ENCODE measurements at regions not wholly inside any gene's neighbourhood (a gene's known extent, or its start where the extent isn't known, plus 50 kb on each side); places are given as distances from the start of the nearest gene placed in this dataset.

DNA sequence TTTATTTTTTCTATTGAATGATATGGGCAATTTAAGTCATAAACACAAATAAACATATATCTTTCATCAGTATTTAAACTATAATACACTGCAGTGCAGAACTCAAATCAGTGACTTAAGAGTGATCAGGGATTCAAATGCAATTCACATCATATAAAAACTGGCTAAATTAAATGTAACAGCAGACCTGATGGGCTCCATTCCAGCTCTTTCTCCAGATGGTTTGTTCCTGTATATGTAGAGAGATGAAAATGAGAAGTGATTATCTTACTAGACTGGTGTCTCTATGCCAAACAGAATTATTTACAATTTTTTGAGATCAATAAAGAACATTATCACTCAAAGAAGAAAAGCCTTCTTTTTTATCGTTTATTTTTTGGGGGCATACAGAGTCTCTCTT is 568.8 kb upstream of the ADARB2 start:
- Mint-ChIP-seq H3K36me3 (ENCODE audit: low read depth) (no peaks in the 10 kb centered on the region), H3K27ac (no peak overlapping the region), H3K4me3 (no peak overlapping the region), H3K9me3 (ENCODE audit: low read depth) (no peaks in the 10 kb centered on the region), H3K27me3 (peaks cover 2% of the 10 kb centered on the region), H3K4me1 (no peaks in the 10 kb centered on the region)
- ATAC-seq (no peak), DNase-seq (no peak)
- ChIA-PET CTCF (no interaction called here), POLR2A (no interaction called here)
- intact Hi-C loops (cut with DNase I, micrococcal nuclease): no loop called here

DNA sequence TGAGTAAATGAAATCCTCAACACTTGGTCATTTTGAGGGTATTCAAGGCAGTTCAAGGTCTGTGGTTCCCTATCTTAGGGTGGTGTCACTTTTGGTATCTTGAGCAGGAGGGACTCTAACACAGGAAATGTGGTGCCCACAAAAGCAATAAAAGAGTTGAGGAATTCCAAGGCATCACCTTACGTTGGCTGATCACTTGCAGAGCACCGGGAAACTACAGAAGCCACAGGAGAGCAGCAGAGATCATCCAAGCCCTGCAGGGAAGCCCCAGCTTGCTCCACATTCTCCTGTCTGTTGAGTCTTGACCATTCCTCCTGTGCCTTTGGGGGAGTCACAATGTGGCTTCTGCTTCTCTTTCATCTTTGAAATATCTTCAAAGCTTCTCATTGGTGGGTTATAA is 565.8 kb upstream of the ADARB2 start:
- Mint-ChIP-seq H3K27me3 (peaks cover 2% of the 10 kb centered on the region), H3K9me3 (ENCODE audit: low read depth) (no peaks in the 10 kb centered on the region), H3K4me3 (no peak overlapping the region), H3K27ac (no peak overlapping the region), H3K36me3 (ENCODE audit: low read depth) (no peaks in the 10 kb centered on the region), H3K4me1 (no peaks in the 10 kb centered on the region)
- ChIA-PET CTCF (no interaction called here), POLR2A (no interaction called here)
- ATAC-seq: no peak
- no peak for DNase-seq
- intact Hi-C loops (cut with DNase I, micrococcal nuclease): no loop called here

DNA sequence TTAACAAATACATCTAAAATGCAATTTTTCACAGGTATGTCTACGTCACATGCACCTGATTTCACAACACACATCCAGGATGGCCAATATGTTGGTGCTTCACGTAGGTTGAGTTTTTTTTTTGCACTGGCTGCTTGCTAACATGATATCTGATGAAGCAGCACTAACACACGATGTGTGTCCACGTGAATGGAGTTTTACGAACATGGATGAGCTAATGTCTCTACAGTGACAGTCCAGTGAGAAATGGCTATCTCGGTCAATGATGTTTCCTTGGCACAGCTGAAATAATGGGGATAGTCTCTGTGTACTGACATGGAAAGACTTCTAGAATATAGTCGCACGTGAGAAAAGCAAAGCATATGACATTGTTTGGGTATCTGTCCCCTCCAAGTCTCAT is 563.9 kb upstream of the ADARB2 start:
- POLR2A ChIA-PET: no interaction called here
- Mint-ChIP-seq H3K4me1 (no peaks in the 10 kb centered on the region), H3K9me3 (ENCODE audit: low read depth) (no peaks in the 10 kb centered on the region), H3K4me3 (no peak overlapping the region), H3K27me3 (peaks cover 2% of the 10 kb centered on the region), H3K36me3 (ENCODE audit: low read depth) (no peaks in the 10 kb centered on the region), H3K27ac (no peak overlapping the region)
- CTCF ChIA-PET: no interaction called here
- DNase-seq: no peak
- ATAC-seq: no peak
- intact Hi-C loops (cut with DNase I, micrococcal nuclease): no loop called here

DNA sequence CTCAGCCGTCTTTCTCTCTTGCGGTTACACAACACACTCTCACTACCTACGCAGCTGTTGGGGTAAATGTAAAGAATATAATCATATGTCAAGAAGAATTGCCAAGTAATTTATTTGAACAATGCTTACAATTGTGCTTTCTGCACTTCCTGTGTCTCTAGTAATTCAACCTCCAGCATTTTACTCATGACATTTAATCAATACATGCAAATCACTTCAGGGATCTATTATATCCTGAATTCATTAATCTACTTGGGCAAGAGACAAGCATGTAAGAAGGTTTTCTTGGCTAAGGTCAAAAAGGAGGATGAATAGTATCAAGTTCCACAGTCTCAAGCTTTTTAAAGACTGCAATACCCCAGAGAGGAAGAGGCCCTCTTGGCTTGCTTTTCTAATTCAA is 562.9 kb upstream of the ADARB2 start:
- POLR2A ChIA-PET: no interaction called here
- H3K27me3 Mint-ChIP-seq: peaks cover under 1% of the 10 kb centered on the region
- DNase-seq (no peak), ATAC-seq (no peak)
- H3K9me3 Mint-ChIP-seq (ENCODE audit: low read depth): no peaks in the 10 kb centered on the region
- no peak overlapping the region for H3K4me3 Mint-ChIP-seq
- H3K36me3 Mint-ChIP-seq (ENCODE audit: low read depth): no peaks in the 10 kb centered on the region
- CTCF ChIA-PET: no interaction called here
- no peak overlapping the region for H3K27ac Mint-ChIP-seq
- intact Hi-C loops (cut with DNase I, micrococcal nuclease): no loop called here
- no peaks in the 10 kb centered on the region for H3K4me1 Mint-ChIP-seq

DNA sequence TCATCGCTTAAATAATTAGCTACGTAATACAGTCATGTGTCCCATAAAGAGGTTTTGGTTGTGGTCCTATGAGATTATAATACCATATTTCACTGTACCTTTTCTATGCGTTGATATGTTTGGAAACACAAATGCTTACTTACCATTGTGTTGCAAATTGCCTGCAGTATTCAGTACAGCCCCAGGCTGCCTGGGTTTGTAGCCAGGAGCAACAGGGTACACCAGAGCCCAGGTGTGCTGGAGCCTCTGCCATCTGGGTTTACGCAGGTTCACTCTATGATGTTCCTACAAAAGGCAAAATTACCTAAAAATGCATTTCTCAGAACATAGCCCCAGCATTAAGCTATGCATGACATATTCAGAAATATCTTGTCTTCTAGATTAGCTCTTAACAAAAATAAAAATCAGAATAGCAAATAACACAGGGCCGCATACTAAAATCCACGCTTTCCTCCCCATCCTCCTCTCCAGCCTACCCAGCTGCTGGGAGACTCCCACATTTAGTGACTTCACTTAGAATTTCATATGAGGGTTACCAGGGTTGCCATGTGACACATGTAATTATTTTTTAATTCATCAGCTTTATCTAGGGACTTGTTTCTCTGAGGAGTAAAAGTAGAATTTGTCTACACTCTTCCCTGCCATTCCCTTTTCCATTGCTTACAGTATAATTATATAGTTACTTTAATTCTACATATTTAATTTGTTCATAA is 559.0 kb upstream of the ADARB2 start:
- Mint-ChIP-seq H3K4me3 (no peak overlapping the region), H3K4me1 (no peaks in the 10 kb centered on the region), H3K9me3 (ENCODE audit: low read depth) (no peaks in the 10 kb centered on the region), H3K36me3 (ENCODE audit: low read depth) (no peaks in the 10 kb centered on the region), H3K27ac (no peak overlapping the region), H3K27me3 (no peaks in the 10 kb centered on the region)
- intact Hi-C loops (cut with DNase I, micrococcal nuclease): no loop called here
- ChIA-PET CTCF (no interaction called here), POLR2A (no interaction called here)
- ATAC-seq: no peak
- DNase-seq: no peak

DNA sequence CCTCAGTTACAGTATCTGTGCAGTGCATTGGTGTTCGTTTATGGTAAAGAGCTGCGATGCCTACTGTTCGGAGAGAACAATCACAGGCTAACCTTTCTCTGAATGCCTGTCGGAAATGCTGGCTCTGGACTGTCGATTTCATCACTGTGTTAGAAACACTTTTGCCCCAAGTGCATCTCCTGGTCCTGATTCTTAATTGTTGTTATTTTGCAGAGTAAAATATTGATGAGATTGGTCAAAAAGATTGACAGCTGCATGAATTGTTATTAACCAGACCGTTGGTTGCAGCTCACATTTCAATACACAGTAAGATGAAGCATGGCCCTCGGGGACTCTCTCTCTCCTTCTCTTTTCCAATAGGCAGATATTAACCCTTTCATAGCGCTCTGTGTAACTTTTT is 557.4 kb upstream of the ADARB2 start:
- Mint-ChIP-seq H3K9me3 (ENCODE audit: low read depth) (no peaks in the 10 kb centered on the region), H3K27me3 (no peaks in the 10 kb centered on the region), H3K4me1 (no peaks in the 10 kb centered on the region), H3K4me3 (no peak overlapping the region), H3K36me3 (ENCODE audit: low read depth) (no peaks in the 10 kb centered on the region), H3K27ac (no peak overlapping the region)
- POLR2A ChIA-PET: no interaction called here
- CTCF ChIA-PET: no interaction called here
- intact Hi-C loops (cut with DNase I, micrococcal nuclease): no loop called here
- DNase-seq: no peak
- no peak for ATAC-seq

DNA sequence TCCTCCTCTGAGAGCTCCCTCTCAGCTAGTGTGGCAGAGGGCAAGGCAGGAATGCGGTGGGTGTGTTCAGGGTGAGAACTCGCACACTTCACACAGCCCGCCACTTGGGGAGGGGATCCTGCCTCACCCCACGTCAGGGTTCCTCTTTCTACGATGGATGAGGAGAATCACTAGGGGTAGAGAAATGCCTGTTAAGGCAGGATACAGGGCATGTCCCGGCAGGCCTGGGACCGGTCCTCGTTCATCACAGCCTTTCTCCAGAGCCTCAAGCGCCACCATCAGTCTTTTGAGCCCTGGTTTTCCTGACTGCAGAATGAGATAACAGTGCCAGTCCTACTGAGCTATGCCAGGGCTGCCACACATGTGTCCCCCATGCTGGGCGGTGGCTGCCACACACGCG is 546.7 kb upstream of the ADARB2 start:
- no peak for DNase-seq
- H3K4me3 Mint-ChIP-seq: no peak overlapping the region
- no peaks in the 10 kb centered on the region for H3K4me1 Mint-ChIP-seq
- H3K27ac Mint-ChIP-seq: no peak overlapping the region
- no peak for ATAC-seq
- POLR2A ChIA-PET: no interaction called here
- intact Hi-C loops (cut with DNase I, micrococcal nuclease): no loop called here
- no peaks in the 10 kb centered on the region for H3K9me3 Mint-ChIP-seq (ENCODE audit: low read depth)
- peaks cover 3% of the 10 kb centered on the region for H3K27me3 Mint-ChIP-seq
- H3K36me3 Mint-ChIP-seq (ENCODE audit: low read depth): no peaks in the 10 kb centered on the region
- CTCF ChIA-PET: no interaction called here

DNA sequence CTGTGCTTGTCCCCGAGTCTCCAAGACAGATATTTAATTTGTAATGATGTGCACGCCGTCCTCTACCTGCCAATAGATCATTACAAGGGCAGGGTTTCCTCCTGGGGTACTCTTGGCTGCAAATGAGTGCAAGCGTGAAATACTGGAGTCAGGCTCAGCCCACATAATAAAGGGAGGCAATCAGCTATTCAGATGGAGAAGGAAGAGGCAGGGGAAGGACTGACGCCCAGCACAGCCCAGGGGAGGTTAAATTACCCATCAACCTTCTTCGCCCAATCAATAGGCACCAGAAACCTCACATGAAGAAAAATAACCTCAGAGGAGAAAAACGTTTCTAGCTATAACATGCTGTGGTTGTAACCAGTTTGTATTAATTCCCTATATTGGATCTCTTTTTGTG is 544.9 kb upstream of the ADARB2 start:
- ChIA-PET POLR2A (no interaction called here), CTCF (no interaction called here)
- DNase-seq (no peak), ATAC-seq (no peak)
- no peak overlapping the region for H3K27ac Mint-ChIP-seq
- intact Hi-C loops (cut with DNase I, micrococcal nuclease): no loop called here
- H3K27me3 Mint-ChIP-seq: no peaks in the 10 kb centered on the region
- no peak overlapping the region for H3K4me3 Mint-ChIP-seq
- H3K9me3 Mint-ChIP-seq (ENCODE audit: low read depth): no peaks in the 10 kb centered on the region
- H3K36me3 Mint-ChIP-seq (ENCODE audit: low read depth): no peaks in the 10 kb centered on the region
- H3K4me1 Mint-ChIP-seq: no peaks in the 10 kb centered on the region

DNA sequence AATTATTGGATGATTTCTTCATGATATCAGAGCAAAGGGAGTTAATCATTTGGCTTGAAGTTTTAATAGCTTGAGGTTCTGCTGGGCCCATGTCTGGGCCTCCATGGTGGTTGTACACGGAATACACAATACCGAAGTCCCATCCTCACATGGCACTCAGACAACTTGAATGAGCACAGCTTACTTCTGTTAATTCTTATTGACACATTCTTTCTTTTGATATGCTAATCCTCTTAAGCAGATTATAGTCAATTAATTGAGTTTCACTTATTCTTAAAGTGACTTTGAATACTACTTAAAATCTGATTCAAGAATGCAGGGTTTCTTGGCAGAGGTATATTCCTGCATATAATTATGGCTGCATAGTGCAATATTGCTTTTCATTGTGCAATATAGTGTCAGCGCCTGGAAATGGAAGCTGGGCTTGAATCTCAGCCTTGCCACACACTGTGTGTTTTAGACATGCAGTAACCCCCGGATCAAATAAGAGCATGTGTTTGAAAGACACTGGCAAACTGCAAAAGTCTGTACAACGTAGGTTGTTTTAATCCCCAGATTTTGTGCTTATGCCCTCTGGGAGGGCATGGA is 543.5 kb upstream of the ADARB2 start:
- ATAC-seq (no peak), DNase-seq (no peak)
- H3K4me3 Mint-ChIP-seq: no peak overlapping the region
- ChIA-PET CTCF (no interaction called here), POLR2A (no interaction called here)
- no peaks in the 10 kb centered on the region for H3K27me3 Mint-ChIP-seq
- no peaks in the 10 kb centered on the region for H3K36me3 Mint-ChIP-seq (ENCODE audit: low read depth)
- H3K27ac Mint-ChIP-seq: no peak overlapping the region
- no peaks in the 10 kb centered on the region for H3K9me3 Mint-ChIP-seq (ENCODE audit: low read depth)
- no peaks in the 10 kb centered on the region for H3K4me1 Mint-ChIP-seq
- intact Hi-C loops (cut with DNase I, micrococcal nuclease): no loop called here

DNA sequence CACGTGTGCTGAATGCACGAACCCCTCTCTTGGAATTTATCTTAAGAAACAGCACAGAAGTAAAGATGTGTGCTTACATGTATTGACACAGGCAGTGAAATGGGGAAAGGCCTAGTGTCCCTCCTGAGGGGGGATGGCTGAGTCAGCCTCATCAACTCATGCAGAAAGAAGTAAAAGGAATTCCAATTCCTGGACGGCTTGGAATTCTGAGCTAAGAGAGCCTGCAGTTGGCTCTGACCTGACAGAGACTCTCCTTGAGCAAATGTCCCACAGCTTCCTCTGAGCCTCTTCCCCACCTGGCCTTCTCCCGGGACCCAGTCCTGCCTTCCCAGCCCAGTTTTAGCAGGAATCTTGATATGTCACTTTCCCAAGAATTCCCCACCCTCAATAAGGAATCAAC is 542.4 kb upstream of the ADARB2 start:
- Mint-ChIP-seq H3K4me3 (no peak overlapping the region), H3K27me3 (no peaks in the 10 kb centered on the region), H3K36me3 (ENCODE audit: low read depth) (no peaks in the 10 kb centered on the region), H3K4me1 (no peaks in the 10 kb centered on the region), H3K9me3 (ENCODE audit: low read depth) (peaks cover 4% of the 10 kb centered on the region), H3K27ac (no peak overlapping the region)
- no peak for ATAC-seq
- no peak for DNase-seq
- CTCF ChIA-PET: no interaction called here
- intact Hi-C loops (cut with DNase I, micrococcal nuclease): no loop called here
- POLR2A ChIA-PET: no interaction called here

DNA sequence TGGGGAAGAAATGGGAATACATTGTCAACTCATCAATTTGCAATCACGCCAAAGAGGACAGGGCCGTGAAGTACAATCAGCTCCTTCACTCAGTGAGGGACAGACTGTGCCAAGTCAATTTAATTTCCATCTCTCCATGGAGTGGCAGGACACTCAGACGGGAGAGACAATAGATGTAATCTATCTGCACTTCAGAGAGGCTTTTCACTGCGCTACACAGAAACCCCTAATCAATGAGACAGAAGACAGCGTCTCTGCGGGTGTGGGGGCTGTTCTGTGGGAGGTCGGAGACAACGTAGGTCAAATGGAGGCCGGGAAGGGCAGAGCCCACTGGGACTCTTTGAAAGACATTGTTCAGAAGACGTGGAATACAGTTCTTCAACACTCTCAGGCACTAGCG is 541.0 kb upstream of the ADARB2 start:
- no peak overlapping the region for H3K4me3 Mint-ChIP-seq
- no peak for DNase-seq
- no peak overlapping the region for H3K27ac Mint-ChIP-seq
- H3K4me1 Mint-ChIP-seq: no peaks in the 10 kb centered on the region
- ChIA-PET CTCF (no interaction called here), POLR2A (no interaction called here)
- no peaks in the 10 kb centered on the region for H3K36me3 Mint-ChIP-seq (ENCODE audit: low read depth)
- peaks cover 8% of the 10 kb centered on the region for H3K9me3 Mint-ChIP-seq (ENCODE audit: low read depth)
- intact Hi-C loops (cut with DNase I, micrococcal nuclease): no loop called here
- ATAC-seq: no peak
- no peaks in the 10 kb centered on the region for H3K27me3 Mint-ChIP-seq

DNA sequence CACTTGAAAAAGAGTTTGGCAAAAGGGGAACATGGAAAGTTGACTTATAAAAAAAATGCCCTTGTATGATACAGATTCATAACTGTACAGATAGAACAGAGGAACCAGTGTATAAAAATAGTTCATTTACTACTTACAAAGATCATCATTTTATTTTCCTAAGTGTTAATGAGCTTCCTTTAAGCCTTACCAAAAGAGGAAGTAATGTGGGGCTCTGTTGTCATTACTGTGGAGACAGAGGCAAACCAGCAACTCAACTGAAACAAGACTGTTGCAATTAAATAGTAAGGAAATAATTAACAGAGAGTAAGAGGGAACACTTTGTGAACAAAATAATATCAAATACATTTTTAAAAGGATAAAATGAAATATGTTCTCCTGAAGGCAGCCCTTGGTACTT is 526.2 kb upstream of the ADARB2 start:
- CTCF ChIA-PET: interaction anchor here (0.5 kb wide), 1 partner anchor 118 kb away, joined by 3 read pairs; no protein-coding TSS in a partner anchor
- no peaks in the 10 kb centered on the region for H3K36me3 Mint-ChIP-seq (ENCODE audit: low read depth)

DNA sequence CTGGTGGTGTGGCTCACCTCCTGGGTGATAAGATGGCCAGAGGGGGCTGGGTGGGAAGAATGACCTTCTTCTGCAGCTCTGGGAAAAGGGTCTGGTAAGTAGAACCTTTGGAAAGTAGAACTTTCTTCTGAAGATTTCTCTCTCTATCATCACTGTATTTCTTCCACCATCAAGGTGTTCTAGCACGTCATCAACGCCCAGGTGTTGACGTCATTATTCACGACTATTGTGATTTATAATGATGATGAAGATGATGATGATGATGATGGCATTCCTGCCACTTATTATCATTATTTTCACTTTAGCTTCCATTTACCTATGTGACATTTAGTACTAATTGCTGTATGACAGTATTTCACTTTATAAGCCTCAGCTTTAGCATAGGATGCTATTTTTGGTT is 525.6 kb upstream of the ADARB2 start:
- ATAC-seq: no peak
- intact Hi-C loops (cut with DNase I, micrococcal nuclease): no loop called here

More for the DNA sequence above, 526.2 kb upstream of the ADARB2 start:
- ATAC-seq (no peak), DNase-seq (no peak)
- no peak overlapping the region for H3K4me3 Mint-ChIP-seq
- H3K9me3 Mint-ChIP-seq (ENCODE audit: low read depth): peaks cover 12% of the 10 kb centered on the region
- no peak overlapping the region for H3K27ac Mint-ChIP-seq
- H3K4me1 Mint-ChIP-seq: no peaks in the 10 kb centered on the region
- intact Hi-C loops (cut with DNase I, micrococcal nuclease): no loop called here
- POLR2A ChIA-PET: no interaction called here
- peaks cover 8% of the 10 kb centered on the region for H3K27me3 Mint-ChIP-seq

More for the DNA sequence above, 525.6 kb upstream of the ADARB2 start:
- ChIA-PET POLR2A (no interaction called here), CTCF (interaction anchor here (0.5 kb wide), 1 partner anchor 117 kb away, joined by 3 read pairs; no protein-coding TSS in a partner anchor)
- Mint-ChIP-seq H3K4me3 (no peak overlapping the region), H3K36me3 (ENCODE audit: low read depth) (no peaks in the 10 kb centered on the region), H3K9me3 (ENCODE audit: low read depth) (peaks cover 12% of the 10 kb centered on the region), H3K4me1 (no peaks in the 10 kb centered on the region), H3K27ac (no peak overlapping the region), H3K27me3 (peaks cover 5% of the 10 kb centered on the region)
- no peak for DNase-seq
